Mesothelial cell of epicardium (in vitro differentiated cells): ENCODE measurements at regions not wholly inside any gene's neighbourhood (a gene's known extent, or its start where the extent isn't known, plus 50 kb on each side); places are given as distances from the start of the nearest gene placed in this dataset.

Experiments
- DNase-seq, 2 experiments: peaks; one replicate each; pipeline ENCODE4 v3.0.0; 2021; ENCODE audit warnings: low spot score in 2 of 2; ENCODE audit not compliant: unreplicated experiment in 2 of 2
- H3K27ac Mint-ChIP-seq: 2 replicates; pipeline ENCODE4 v1.8.0; 2021; ENCODE audit warnings: mixed read lengths
- H3K27me3 Mint-ChIP-seq: 2 replicates; pipeline ENCODE4 v1.8.0; 2021; ENCODE audit warnings: low read depth, mixed read lengths
- H3K36me3 Mint-ChIP-seq: 2 replicates; pipeline ENCODE4 v1.8.0; 2021; ENCODE audit warnings: mixed read lengths
- H3K4me1 Mint-ChIP-seq: 2 replicates; pipeline ENCODE4 v1.8.0; 2021; ENCODE audit warnings: mixed read lengths
- H3K4me3 Mint-ChIP-seq: 2 replicates; pipeline ENCODE4 v1.8.0; 2021; ENCODE audit warnings: mild to moderate bottlenecking, moderate library complexity, mixed read lengths
- H3K9me3 Mint-ChIP-seq: 2 replicates; pipeline ENCODE4 v1.8.0; 2021; ENCODE audit warnings: mixed read lengths
- TF ChIP-seq, protein P1 (sequence below): fragments of 200-600 bp; sonication (generic); IDR thresholded peaks from one replicate; pipeline ENCODE4 v1.5.0; 2021; ENCODE audit warnings: antibody characterized with exemption; ENCODE audit not compliant: unreplicated experiment

DNA sequence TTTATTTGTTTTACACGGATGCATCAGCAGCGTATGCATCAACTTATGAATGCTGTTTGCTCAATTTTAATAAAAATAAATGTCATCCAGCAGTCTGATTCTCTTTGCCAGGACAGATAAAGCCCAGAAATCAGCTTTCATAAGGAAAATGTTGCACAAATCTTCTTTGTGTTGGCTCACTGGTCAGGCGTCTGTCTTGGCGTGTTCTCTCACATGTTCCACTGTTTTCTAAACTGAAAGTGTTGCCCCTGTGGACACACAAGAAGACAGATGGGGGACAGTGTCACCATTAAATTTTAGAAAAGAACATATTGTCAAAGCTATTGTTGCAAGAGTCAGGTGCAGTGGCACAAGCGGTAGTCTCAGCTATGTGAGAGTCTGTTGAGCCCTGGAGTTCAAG, 316.2 kb downstream of the CENPC start:
- Mint-ChIP-seq H3K36me3 (no peaks in the 10 kb centered on the region), H3K4me1 (peaks cover 4% of the 10 kb centered on the region), H3K27me3 (no peaks in the 10 kb centered on the region), H3K4me3 (no peak overlapping the region), H3K9me3 (peaks cover 4% of the 10 kb centered on the region), H3K27ac (no peak overlapping the region)
- no peak for DNase-seq
- TF ChIP-seq, protein P1, sequence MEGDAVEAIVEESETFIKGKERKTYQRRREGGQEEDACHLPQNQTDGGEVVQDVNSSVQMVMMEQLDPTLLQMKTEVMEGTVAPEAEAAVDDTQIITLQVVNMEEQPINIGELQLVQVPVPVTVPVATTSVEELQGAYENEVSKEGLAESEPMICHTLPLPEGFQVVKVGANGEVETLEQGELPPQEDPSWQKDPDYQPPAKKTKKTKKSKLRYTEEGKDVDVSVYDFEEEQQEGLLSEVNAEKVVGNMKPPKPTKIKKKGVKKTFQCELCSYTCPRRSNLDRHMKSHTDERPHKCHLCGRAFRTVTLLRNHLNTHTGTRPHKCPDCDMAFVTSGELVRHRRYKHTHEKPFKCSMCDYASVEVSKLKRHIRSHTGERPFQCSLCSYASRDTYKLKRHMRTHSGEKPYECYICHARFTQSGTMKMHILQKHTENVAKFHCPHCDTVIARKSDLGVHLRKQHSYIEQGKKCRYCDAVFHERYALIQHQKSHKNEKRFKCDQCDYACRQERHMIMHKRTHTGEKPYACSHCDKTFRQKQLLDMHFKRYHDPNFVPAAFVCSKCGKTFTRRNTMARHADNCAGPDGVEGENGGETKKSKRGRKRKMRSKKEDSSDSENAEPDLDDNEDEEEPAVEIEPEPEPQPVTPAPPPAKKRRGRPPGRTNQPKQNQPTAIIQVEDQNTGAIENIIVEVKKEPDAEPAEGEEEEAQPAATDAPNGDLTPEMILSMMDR, result no peak

DNA sequence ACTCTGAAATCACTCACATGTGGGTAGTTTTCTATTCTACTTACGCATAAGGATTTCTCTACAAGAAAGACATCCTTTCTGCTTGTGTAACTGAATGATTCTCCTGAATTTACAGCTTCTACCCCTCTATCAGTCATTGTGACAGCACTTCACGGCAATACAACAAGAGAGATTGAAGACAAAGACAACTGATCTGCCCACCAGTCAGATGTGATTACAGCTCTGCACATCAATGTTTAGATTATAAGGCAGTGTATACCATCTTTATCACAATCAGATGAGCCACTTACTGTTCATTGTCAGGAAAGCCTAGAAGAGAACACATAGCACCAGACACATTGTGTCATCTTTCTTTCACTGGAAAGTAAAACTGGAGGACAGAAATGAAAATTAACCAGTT, 324.4 kb downstream of the CENPC start:
- no peaks in the 10 kb centered on the region for H3K9me3 Mint-ChIP-seq
- no peak overlapping the region for H3K27ac Mint-ChIP-seq
- H3K4me1 Mint-ChIP-seq, result no peaks in the 10 kb centered on the region
- TF ChIP-seq, protein P1, result no peak
- no peak for DNase-seq
- no peak overlapping the region for H3K4me3 Mint-ChIP-seq
- no peaks in the 10 kb centered on the region for H3K36me3 Mint-ChIP-seq
- H3K27me3 Mint-ChIP-seq, result peaks cover 11% of the 10 kb centered on the region

DNA sequence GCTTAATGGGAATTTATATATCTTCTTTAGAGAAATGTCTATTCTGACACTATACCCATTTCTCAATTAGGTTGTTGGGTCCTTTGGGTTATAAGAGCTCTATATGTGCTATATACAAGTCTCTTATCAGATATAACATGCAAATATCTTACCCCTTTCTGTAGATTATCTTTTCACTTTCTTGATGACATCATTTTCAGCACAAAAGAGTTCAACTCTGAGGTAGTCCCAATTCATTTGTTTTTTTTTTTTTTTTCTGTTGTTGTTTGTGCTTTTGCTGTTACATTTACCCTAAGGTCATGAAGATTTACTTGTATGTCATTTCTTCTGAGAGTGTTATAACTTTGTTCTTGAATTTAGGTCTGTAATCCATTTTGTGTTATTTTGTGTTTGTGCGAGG, 326.4 kb downstream of the CENPC start:
- no peak for DNase-seq
- no peak overlapping the region for H3K4me3 Mint-ChIP-seq
- TF ChIP-seq, protein P1, result no peak
- H3K27ac Mint-ChIP-seq, result no peak overlapping the region
- no peaks in the 10 kb centered on the region for H3K4me1 Mint-ChIP-seq
- no peaks in the 10 kb centered on the region for H3K36me3 Mint-ChIP-seq
- peaks cover 11% of the 10 kb centered on the region for H3K27me3 Mint-ChIP-seq
- no peaks in the 10 kb centered on the region for H3K9me3 Mint-ChIP-seq

DNA sequence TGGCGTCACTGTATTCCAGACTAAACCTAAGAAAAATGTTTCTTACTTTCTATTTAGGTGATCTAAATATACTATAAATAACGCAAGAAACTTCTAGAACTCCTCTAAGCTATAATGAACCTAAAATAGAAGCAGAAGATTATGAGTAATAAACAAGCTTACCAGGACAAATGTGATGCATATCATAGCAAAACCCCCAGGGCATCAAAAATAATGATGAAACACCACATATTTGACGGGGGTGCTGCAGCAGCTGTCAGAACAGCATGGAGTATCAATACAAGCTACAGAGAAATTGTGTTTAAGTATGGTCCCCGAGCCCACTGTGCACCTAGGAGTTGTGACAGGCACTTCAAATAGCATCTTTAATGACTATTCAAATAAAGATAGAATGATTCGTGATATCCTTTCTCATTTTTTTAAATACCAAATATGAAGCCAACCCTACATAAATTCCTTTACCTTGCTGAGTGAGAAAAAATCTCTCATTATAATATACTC, 337.3 kb downstream of the CENPC start:
- H3K4me1 Mint-ChIP-seq, result peaks cover 8% of the 10 kb centered on the region

DNA sequence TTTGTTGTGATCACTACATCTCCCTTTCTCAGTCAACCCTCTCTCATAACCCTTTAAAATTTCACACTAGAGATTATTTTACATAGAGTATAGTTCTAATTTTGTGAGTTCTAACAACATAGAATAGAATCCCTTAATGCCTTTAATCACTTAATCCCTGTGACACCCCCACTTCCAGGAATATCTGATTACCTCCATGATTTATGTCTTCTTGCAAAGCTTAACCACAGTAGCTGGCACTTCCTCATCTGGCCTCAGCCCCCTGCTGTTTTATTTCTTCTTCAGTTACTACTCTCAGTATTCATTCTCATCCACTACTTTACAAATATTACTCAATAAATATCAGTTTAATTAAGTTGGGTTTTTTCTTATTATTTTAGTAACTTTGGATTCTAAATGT, 340.9 kb downstream of the CENPC start:
- TF ChIP-seq, protein P1, result no peak
- Mint-ChIP-seq H3K27ac (no peak overlapping the region), H3K4me3 (no peak overlapping the region), H3K27me3 (no peaks in the 10 kb centered on the region), H3K9me3 (peaks cover 4% of the 10 kb centered on the region), H3K4me1 (peaks cover 14% of the 10 kb centered on the region), H3K36me3 (no peaks in the 10 kb centered on the region)
- DNase-seq, result no peak

More for the DNA sequence above, 337.3 kb downstream of the CENPC start:
- Mint-ChIP-seq H3K36me3 (no peaks in the 10 kb centered on the region), H3K27ac (no peak overlapping the region), H3K4me3 (no peak overlapping the region), H3K27me3 (no peaks in the 10 kb centered on the region), H3K9me3 (peaks cover 8% of the 10 kb centered on the region)
- DNase-seq, result no peak
- TF ChIP-seq, protein P1, result no peak

DNA sequence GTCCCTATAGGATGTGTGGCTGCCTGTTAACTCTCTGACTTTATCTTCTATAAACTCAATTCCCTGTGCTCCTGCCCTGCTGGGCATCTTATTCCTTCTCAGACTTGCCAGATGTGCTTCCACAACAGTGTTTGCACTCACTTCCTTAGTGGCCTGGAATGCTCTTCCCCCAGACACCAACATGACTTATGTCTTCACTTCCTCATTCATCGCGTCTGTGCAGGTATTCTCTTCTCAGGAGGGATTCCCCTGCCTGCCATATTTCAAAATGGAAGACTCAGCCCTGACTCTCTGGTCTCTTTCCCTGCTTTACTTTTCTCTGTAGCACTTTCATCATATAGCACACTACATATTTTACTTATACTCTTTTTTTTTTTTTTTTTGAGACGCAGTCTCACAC, 344.0 kb downstream of the CENPC start:
- H3K4me3 Mint-ChIP-seq, result no peak overlapping the region
- DNase-seq, result no peak
- TF ChIP-seq, protein P1, result no peak
- H3K9me3 Mint-ChIP-seq, result peaks cover 4% of the 10 kb centered on the region
- H3K27me3 Mint-ChIP-seq, result no peaks in the 10 kb centered on the region
- no peaks in the 10 kb centered on the region for H3K36me3 Mint-ChIP-seq
- no peak overlapping the region for H3K27ac Mint-ChIP-seq
- peaks cover 13% of the 10 kb centered on the region for H3K4me1 Mint-ChIP-seq
